DND-41 (cell line): ENCODE measurements at regions not wholly inside any gene's neighbourhood (a gene's known extent, or its start where the extent isn't known, plus 50 kb on each side); places are given as distances from the start of the nearest gene placed in this dataset.

ENCODE experiments used
- ATAC-seq: fragments of 200-7000 bp; cut with Tn5 transposase; 3 replicates; pipeline ENCODE4 v1.9.1; 2021; ENCODE audit warnings: low read depth; ENCODE audit not compliant: insufficient read depth
- DNase-seq: peaks from one replicate; pipeline ENCODE4 v3.0.0-alpha.2; 2020
- H2AFZ ChIP-seq: 2 replicates; pipeline ENCODE4 v1.6.0; 2012; ENCODE audit warnings: low read depth, low read length
- H3K27ac ChIP-seq: 2 replicates; pipeline ENCODE4 v1.5.1; 2012; ENCODE audit warnings: low read length, inconsistent platforms
- H3K27me3 ChIP-seq: fragments of 200-600 bp; sonication (generic); 2 replicates; pipeline ENCODE4 v1.6.0; 2012; ENCODE audit warnings: low read length, mild to moderate bottlenecking, inconsistent platforms; ENCODE audit not compliant: insufficient read depth, poor library complexity
- H3K36me3 ChIP-seq: 2 replicates; pipeline ENCODE4 v1.5.1; 2012; ENCODE audit warnings: low read length, inconsistent platforms; ENCODE audit not compliant: insufficient read depth
- H3K4me1 ChIP-seq: 2 replicates; pipeline ENCODE4 v1.5.1; 2012; ENCODE audit warnings: mild to moderate bottlenecking, low read length; ENCODE audit not compliant: insufficient read depth
- H3K4me2 ChIP-seq: 2 replicates; pipeline ENCODE4 v1.6.0; 2012; ENCODE audit warnings: mild to moderate bottlenecking, moderate library complexity, low read length, inconsistent platforms; ENCODE audit not compliant: insufficient read depth
- H3K4me3 ChIP-seq, 2 experiments: fragments of 200-600 bp in 1 of 2; shearing (Covaris generic) in 1 of 2; 2 replicates each; pipeline ENCODE4 v1.5.1; 2012 to 2016; ENCODE audit warnings: inconsistent platforms in 2 of 2, low read length in 2 of 2, mild to moderate bottlenecking in 2 of 2, low read depth in 1 of 2, moderate library complexity in 1 of 2
- H3K79me2 ChIP-seq: 2 replicates; pipeline ENCODE4 v1.6.0; 2012; ENCODE audit warnings: low read length, inconsistent platforms; ENCODE audit not compliant: insufficient read depth
- H3K9ac ChIP-seq: 2 replicates; pipeline ENCODE4 v1.6.0; 2012; ENCODE audit warnings: low read depth, mild to moderate bottlenecking, inconsistent platforms, low read length, moderate library complexity
- H3K9me3 ChIP-seq: 2 replicates; pipeline ENCODE4 v1.5.1; 2012; ENCODE audit warnings: low read length, moderate library complexity, mild to moderate bottlenecking, inconsistent platforms; ENCODE audit not compliant: insufficient read depth, severe bottlenecking
- H4K20me1 ChIP-seq: 2 replicates; pipeline ENCODE4 v1.6.0; 2012; ENCODE audit warnings: low read length; ENCODE audit not compliant: insufficient read depth
- EZH2 ChIP-seq: IDR thresholded peaks from 3 replicates; pipeline ENCODE4 v1.6.1; 2012; ENCODE audit warnings: borderline replicate concordance, low read depth, mild to moderate bottlenecking, moderate library complexity, low read length, inconsistent platforms; ENCODE audit not compliant: severe bottlenecking
- TF ChIP-seq, protein P1 (sequence below): IDR thresholded peaks from 2 replicates; pipeline ENCODE4 v1.5.1; 2012; ENCODE audit warnings: borderline replicate concordance, low read length, moderate library complexity, mild to moderate bottlenecking; ENCODE audit not compliant: poor library complexity, severe bottlenecking; ENCODE audit errors: extremely low read depth

GRCh38 chr4:19095491-19096046 is 1074.0 kb upstream of the LCORL start:
- Histone ChIP-seq H3K27ac (no peak overlapping the region), H3K4me2 (no peak overlapping the region), H3K36me3 (no peaks in the 10 kb centered on the region), H3K79me2 (no peaks in the 10 kb centered on the region), H3K4me3 (no peak overlapping the region), H3K27me3 (no peaks in the 10 kb centered on the region), H3K9ac (no peak overlapping the region), H2AFZ (no peak overlapping the region), H3K9me3 (no peaks in the 10 kb centered on the region), H3K4me1 (no peaks in the 10 kb centered on the region), H4K20me1 (no peaks in the 10 kb centered on the region)
- TF ChIP-seq EZH2 = no peak
- TF ChIP-seq, protein P1, sequence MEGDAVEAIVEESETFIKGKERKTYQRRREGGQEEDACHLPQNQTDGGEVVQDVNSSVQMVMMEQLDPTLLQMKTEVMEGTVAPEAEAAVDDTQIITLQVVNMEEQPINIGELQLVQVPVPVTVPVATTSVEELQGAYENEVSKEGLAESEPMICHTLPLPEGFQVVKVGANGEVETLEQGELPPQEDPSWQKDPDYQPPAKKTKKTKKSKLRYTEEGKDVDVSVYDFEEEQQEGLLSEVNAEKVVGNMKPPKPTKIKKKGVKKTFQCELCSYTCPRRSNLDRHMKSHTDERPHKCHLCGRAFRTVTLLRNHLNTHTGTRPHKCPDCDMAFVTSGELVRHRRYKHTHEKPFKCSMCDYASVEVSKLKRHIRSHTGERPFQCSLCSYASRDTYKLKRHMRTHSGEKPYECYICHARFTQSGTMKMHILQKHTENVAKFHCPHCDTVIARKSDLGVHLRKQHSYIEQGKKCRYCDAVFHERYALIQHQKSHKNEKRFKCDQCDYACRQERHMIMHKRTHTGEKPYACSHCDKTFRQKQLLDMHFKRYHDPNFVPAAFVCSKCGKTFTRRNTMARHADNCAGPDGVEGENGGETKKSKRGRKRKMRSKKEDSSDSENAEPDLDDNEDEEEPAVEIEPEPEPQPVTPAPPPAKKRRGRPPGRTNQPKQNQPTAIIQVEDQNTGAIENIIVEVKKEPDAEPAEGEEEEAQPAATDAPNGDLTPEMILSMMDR = no peak
- DNase-seq (no peak), ATAC-seq (no peak)

DNA sequence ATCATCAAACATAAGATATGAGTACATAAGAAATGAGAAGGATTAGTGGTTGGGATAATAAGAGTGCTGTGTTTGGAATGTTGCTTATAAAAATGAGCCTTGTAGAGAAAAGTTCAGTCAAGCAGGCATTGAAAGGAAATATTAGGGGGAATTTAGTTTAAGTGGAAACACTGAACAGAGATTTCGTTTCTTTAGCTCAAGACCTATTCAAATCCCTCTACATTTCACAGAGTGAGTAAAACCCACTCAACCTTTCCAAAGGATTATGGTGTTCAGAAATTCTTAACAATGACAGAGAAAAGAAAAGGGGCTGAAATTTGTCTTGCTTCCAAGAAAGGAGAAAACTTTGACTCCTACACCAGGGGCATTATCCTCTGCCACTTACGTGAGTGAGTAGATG is 1072.4 kb upstream of the LCORL start:
- Histone ChIP-seq H3K4me1 (no peaks in the 10 kb centered on the region), H2AFZ (no peak overlapping the region), H3K4me2 (no peak overlapping the region), H3K9ac (no peak overlapping the region), H4K20me1 (no peaks in the 10 kb centered on the region), H3K9me3 (no peaks in the 10 kb centered on the region), H3K27me3 (no peaks in the 10 kb centered on the region), H3K27ac (no peak overlapping the region), H3K4me3 (no peak overlapping the region), H3K79me2 (no peaks in the 10 kb centered on the region), H3K36me3 (no peaks in the 10 kb centered on the region)
- ATAC-seq (no peak), DNase-seq (no peak)
- no peak for TF ChIP-seq EZH2
- TF ChIP-seq, protein P1 = no peak

DNA sequence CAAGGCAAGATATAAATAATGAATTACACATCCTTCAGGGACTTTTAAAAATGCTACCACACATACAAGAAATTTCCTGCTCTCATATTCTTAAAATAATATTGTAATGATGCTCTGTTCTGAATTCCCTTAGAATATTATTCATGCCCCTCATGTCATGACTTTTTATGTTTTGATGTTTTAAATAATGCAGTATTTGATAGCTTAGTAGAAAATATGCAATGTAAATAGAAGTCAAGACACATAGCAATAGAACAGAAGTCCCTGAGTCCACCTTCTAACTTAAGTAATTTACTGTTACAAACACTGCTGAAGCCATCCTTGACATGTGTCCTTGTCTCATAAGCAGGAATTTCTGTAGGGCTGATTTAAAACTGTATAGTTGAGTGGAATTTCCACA is 1071.2 kb upstream of the LCORL start:
- no peaks in the 10 kb centered on the region for H4K20me1 ChIP-seq
- ATAC-seq (no peak), DNase-seq (no peak)
- no peak for TF ChIP-seq EZH2
- H3K4me2 ChIP-seq = no peak overlapping the region
- H3K27me3 ChIP-seq = no peaks in the 10 kb centered on the region
- H3K4me3 ChIP-seq = no peak overlapping the region
- no peaks in the 10 kb centered on the region for H3K36me3 ChIP-seq
- H3K4me1 ChIP-seq = no peaks in the 10 kb centered on the region
- no peaks in the 10 kb centered on the region for H3K9me3 ChIP-seq
- no peak overlapping the region for H3K9ac ChIP-seq
- no peaks in the 10 kb centered on the region for H3K79me2 ChIP-seq
- H2AFZ ChIP-seq = no peak overlapping the region
- no peak overlapping the region for H3K27ac ChIP-seq

GRCh38 chr4:19074036-19074435 is 1052.5 kb upstream of the LCORL start:
- Histone ChIP-seq H3K27me3 (no peaks in the 10 kb centered on the region), H3K4me2 (no peak overlapping the region), H3K27ac (no peak overlapping the region), H3K9me3 (no peaks in the 10 kb centered on the region), H3K4me1 (no peaks in the 10 kb centered on the region), H4K20me1 (no peaks in the 10 kb centered on the region), H3K79me2 (no peaks in the 10 kb centered on the region), H3K36me3 (no peaks in the 10 kb centered on the region), H3K4me3 (no peak overlapping the region), H3K9ac (no peak overlapping the region), H2AFZ (no peak overlapping the region)
- DNase-seq (no peak), ATAC-seq (no peak)
- TF ChIP-seq, protein P1 = no peak
- TF ChIP-seq EZH2 = no peak
